ENCODE measurements at regions not wholly inside any gene's neighbourhood (a gene's known extent, or its start where the extent isn't known, plus 50 kb on each side); places are given as distances from the start of the nearest gene placed in this dataset.
"Not testable (repeated sequence)": the region's sequence is repeated elsewhere in the genome, so short reads cannot be mapped to it uniquely, and the experiment has no call there.

- Histone ChIP-seq H3K4me1 (ENCODE audit: control insufficient read depth in 1 of 2, insufficient read depth in 2 of 2, low read length in 2 of 2) (peaks cover 0 to 4% of the 10 kb centered on the region in 2 donors), H3K27ac (ENCODE audit: low read length) (no peak overlapping the region), H3K36me3 (ENCODE audit: control insufficient read depth in 1 of 2, insufficient read depth in 2 of 2, low read length in 2 of 2) (no peaks in the 10 kb centered on the region), H3K27me3 (ENCODE audit: low read depth, low read length) (no peaks in the 10 kb centered on the region), H3K4me3 (ENCODE audit: low read depth in 1 of 2, low read length in 2 of 2) (no peak overlapping the region), H3K9me3 (ENCODE audit: control insufficient read depth in 1 of 2, low read length in 2 of 2) (no peaks in the 10 kb centered on the region)
These were observed 326.2 kb upstream of the AUTS2 start for GRCh38 chr7:69272101-69272500.

GRCh38 chr7:69276011-69276729 lies 322.1 kb upstream of the AUTS2 start:
- H3K9me3 ChIP-seq (ENCODE audit: control insufficient read depth in 1 of 2, low read length in 2 of 2): no peaks in the 10 kb centered on the region
- no peaks in the 10 kb centered on the region for H3K36me3 ChIP-seq (ENCODE audit: control insufficient read depth in 1 of 2, insufficient read depth in 2 of 2, low read length in 2 of 2)
- no peak overlapping the region for H3K27ac ChIP-seq (ENCODE audit: low read length)
- H3K4me3 ChIP-seq (ENCODE audit: low read depth in 1 of 2, low read length in 2 of 2): no peak overlapping the region
- peaks cover 0 to 4% of the 10 kb centered on the region in 2 donors for H3K4me1 ChIP-seq (ENCODE audit: control insufficient read depth in 1 of 2, insufficient read depth in 2 of 2, low read length in 2 of 2)
- H3K27me3 ChIP-seq (ENCODE audit: low read depth, low read length): no peaks in the 10 kb centered on the region

GRCh38 chr7:69277366-69277765 lies 320.9 kb upstream of the AUTS2 start:
- no peak overlapping the region for H3K4me3 ChIP-seq (ENCODE audit: low read depth in 1 of 2, low read length in 2 of 2)
- H3K36me3 ChIP-seq (ENCODE audit: control insufficient read depth in 1 of 2, insufficient read depth in 2 of 2, low read length in 2 of 2): no peaks in the 10 kb centered on the region
- H3K27me3 ChIP-seq (ENCODE audit: low read depth, low read length): no peaks in the 10 kb centered on the region
- H3K27ac ChIP-seq (ENCODE audit: low read length): no peak overlapping the region
- peaks cover 0 to 4% of the 10 kb centered on the region in 2 donors for H3K4me1 ChIP-seq (ENCODE audit: control insufficient read depth in 1 of 2, insufficient read depth in 2 of 2, low read length in 2 of 2)
- H3K9me3 ChIP-seq (ENCODE audit: control insufficient read depth in 1 of 2, low read length in 2 of 2): no peaks in the 10 kb centered on the region

GRCh38 chr7:69282946-69283345 lies 315.3 kb upstream of the AUTS2 start:
- Histone ChIP-seq H3K27ac (ENCODE audit: low read length) (no peak overlapping the region), H3K4me1 (ENCODE audit: control insufficient read depth in 1 of 2, insufficient read depth in 2 of 2, low read length in 2 of 2) (no peaks in the 10 kb centered on the region), H3K27me3 (ENCODE audit: low read depth, low read length) (no peaks in the 10 kb centered on the region), H3K36me3 (ENCODE audit: control insufficient read depth in 1 of 2, insufficient read depth in 2 of 2, low read length in 2 of 2) (no peaks in the 10 kb centered on the region), H3K9me3 (ENCODE audit: control insufficient read depth in 1 of 2, low read length in 2 of 2) (no peaks in the 10 kb centered on the region), H3K4me3 (ENCODE audit: low read depth in 1 of 2, low read length in 2 of 2) (no peak overlapping the region)

GRCh38 chr7:69283421-69283820 lies 314.9 kb upstream of the AUTS2 start:
- no peaks in the 10 kb centered on the region for H3K27me3 ChIP-seq (ENCODE audit: low read depth, low read length)
- H3K36me3 ChIP-seq (ENCODE audit: control insufficient read depth in 1 of 2, insufficient read depth in 2 of 2, low read length in 2 of 2): no peaks in the 10 kb centered on the region
- H3K4me3 ChIP-seq (ENCODE audit: low read depth in 1 of 2, low read length in 2 of 2): no peak overlapping the region
- no peaks in the 10 kb centered on the region for H3K9me3 ChIP-seq (ENCODE audit: control insufficient read depth in 1 of 2, low read length in 2 of 2)
- H3K4me1 ChIP-seq (ENCODE audit: control insufficient read depth in 1 of 2, insufficient read depth in 2 of 2, low read length in 2 of 2): no peaks in the 10 kb centered on the region
- no peak overlapping the region for H3K27ac ChIP-seq (ENCODE audit: low read length)

- Histone ChIP-seq H3K27ac (ENCODE audit: low read length) (no peak overlapping the region), H3K9me3 (ENCODE audit: control insufficient read depth in 1 of 2, low read length in 2 of 2) (no peaks in the 10 kb centered on the region), H3K4me1 (ENCODE audit: control insufficient read depth in 1 of 2, insufficient read depth in 2 of 2, low read length in 2 of 2) (no peaks in the 10 kb centered on the region), H3K4me3 (ENCODE audit: low read depth in 1 of 2, low read length in 2 of 2) (no peak overlapping the region), H3K36me3 (ENCODE audit: control insufficient read depth in 1 of 2, insufficient read depth in 2 of 2, low read length in 2 of 2) (no peaks in the 10 kb centered on the region), H3K27me3 (ENCODE audit: low read depth, low read length) (no peaks in the 10 kb centered on the region)
These were observed 312.4 kb upstream of the AUTS2 start for GRCh38 chr7:69285854-69286253.

- H3K27ac ChIP-seq (ENCODE audit: low read length): no peak overlapping the region
- no peaks in the 10 kb centered on the region for H3K4me1 ChIP-seq (ENCODE audit: control insufficient read depth in 1 of 2, insufficient read depth in 2 of 2, low read length in 2 of 2)
- no peaks in the 10 kb centered on the region for H3K27me3 ChIP-seq (ENCODE audit: low read depth, low read length)
- no peak overlapping the region for H3K4me3 ChIP-seq (ENCODE audit: low read depth in 1 of 2, low read length in 2 of 2)
- no peaks in the 10 kb centered on the region for H3K36me3 ChIP-seq (ENCODE audit: control insufficient read depth in 1 of 2, insufficient read depth in 2 of 2, low read length in 2 of 2)
- H3K9me3 ChIP-seq (ENCODE audit: control insufficient read depth in 1 of 2, low read length in 2 of 2): peaks cover 0 to 2% of the 10 kb centered on the region in 2 donors
These were observed 302.3 kb upstream of the AUTS2 start for GRCh38 chr7:69295977-69296376.

- no peak overlapping the region for H3K4me3 ChIP-seq (ENCODE audit: low read depth in 1 of 2, low read length in 2 of 2)
- no peaks in the 10 kb centered on the region for H3K27me3 ChIP-seq (ENCODE audit: low read depth, low read length)
- no peak overlapping the region for H3K27ac ChIP-seq (ENCODE audit: low read length)
- peaks cover 0 to 2% of the 10 kb centered on the region in 2 donors for H3K9me3 ChIP-seq (ENCODE audit: control insufficient read depth in 1 of 2, low read length in 2 of 2)
- H3K4me1 ChIP-seq (ENCODE audit: control insufficient read depth in 1 of 2, insufficient read depth in 2 of 2, low read length in 2 of 2): no peaks in the 10 kb centered on the region
- no peaks in the 10 kb centered on the region for H3K36me3 ChIP-seq (ENCODE audit: control insufficient read depth in 1 of 2, insufficient read depth in 2 of 2, low read length in 2 of 2)
These were observed 297.0 kb upstream of the AUTS2 start for GRCh38 chr7:69301253-69301652.

GRCh38 chr7:69309601-69310000 lies 288.7 kb upstream of the AUTS2 start:
- no peaks in the 10 kb centered on the region for H3K36me3 ChIP-seq (ENCODE audit: control insufficient read depth in 1 of 2, insufficient read depth in 2 of 2, low read length in 2 of 2)

GRCh38 chr7:69311489-69311888 lies 286.8 kb upstream of the AUTS2 start:
- Histone ChIP-seq H3K27ac (ENCODE audit: low read length) (no peak overlapping the region), H3K9me3 (ENCODE audit: control insufficient read depth in 1 of 2, low read length in 2 of 2) (no peaks in the 10 kb centered on the region), H3K36me3 (ENCODE audit: control insufficient read depth in 1 of 2, insufficient read depth in 2 of 2, low read length in 2 of 2) (no peaks in the 10 kb centered on the region)

More at GRCh38 chr7:69309601-69310000, 288.7 kb upstream of the AUTS2 start:
- Histone ChIP-seq H3K9me3 (ENCODE audit: control insufficient read depth in 1 of 2, low read length in 2 of 2) (no peaks in the 10 kb centered on the region), H3K27me3 (ENCODE audit: low read depth, low read length) (no peaks in the 10 kb centered on the region), H3K4me1 (ENCODE audit: control insufficient read depth in 1 of 2, insufficient read depth in 2 of 2, low read length in 2 of 2) (no peaks in the 10 kb centered on the region), H3K4me3 (ENCODE audit: low read depth in 1 of 2, low read length in 2 of 2) (no peak overlapping the region), H3K27ac (ENCODE audit: low read length) (no peak overlapping the region)

GRCh38 chr7:69313852-69314251 lies 284.4 kb upstream of the AUTS2 start:
- H3K9me3 ChIP-seq (ENCODE audit: control insufficient read depth in 1 of 2, low read length in 2 of 2); H3K27ac ChIP-seq (ENCODE audit: low read length); H3K4me3 ChIP-seq (ENCODE audit: low read depth in 1 of 2, low read length in 2 of 2); H3K36me3 ChIP-seq (ENCODE audit: control insufficient read depth in 1 of 2, insufficient read depth in 2 of 2, low read length in 2 of 2); H3K4me1 ChIP-seq (ENCODE audit: control insufficient read depth in 1 of 2, insufficient read depth in 2 of 2, low read length in 2 of 2); H3K27me3 ChIP-seq (ENCODE audit: low read depth, low read length): not testable (repeated sequence)

More at GRCh38 chr7:69311489-69311888, 286.8 kb upstream of the AUTS2 start:
- no peaks in the 10 kb centered on the region for H3K27me3 ChIP-seq (ENCODE audit: low read depth, low read length)
- H3K4me3 ChIP-seq (ENCODE audit: low read depth in 1 of 2, low read length in 2 of 2): no peak overlapping the region
- H3K4me1 ChIP-seq (ENCODE audit: control insufficient read depth in 1 of 2, insufficient read depth in 2 of 2, low read length in 2 of 2): no peaks in the 10 kb centered on the region

GRCh38 chr7:69318794-69319193 lies 279.5 kb upstream of the AUTS2 start:
- Histone ChIP-seq H3K4me3 (ENCODE audit: low read depth in 1 of 2, low read length in 2 of 2) (no peak overlapping the region), H3K27me3 (ENCODE audit: low read depth, low read length) (no peaks in the 10 kb centered on the region), H3K27ac (ENCODE audit: low read length) (no peak overlapping the region)

More at GRCh38 chr7:69318794-69319193, 279.5 kb upstream of the AUTS2 start:
- Histone ChIP-seq H3K9me3 (ENCODE audit: control insufficient read depth in 1 of 2, low read length in 2 of 2) (no peaks in the 10 kb centered on the region), H3K4me1 (ENCODE audit: control insufficient read depth in 1 of 2, insufficient read depth in 2 of 2, low read length in 2 of 2) (no peaks in the 10 kb centered on the region), H3K36me3 (ENCODE audit: control insufficient read depth in 1 of 2, insufficient read depth in 2 of 2, low read length in 2 of 2) (no peaks in the 10 kb centered on the region)

Data from muscle layer of duodenum (tissue), 2 donors.